Suprapubic skin (tissue), 4 donors: ENCODE measurements at regions not wholly inside any gene's neighbourhood (a gene's known extent, or its start where the extent isn't known, plus 50 kb on each side); places are given as distances from the start of the nearest gene placed in this dataset.

Source experiments
- DNase-seq, 2 donors: peaks; one replicate each; pipeline ENCODE4 v3.0.0-alpha.2; 2019; ENCODE audit warnings: low spot score in 2 of 2
- H3K27ac ChIP-seq: fragments of 200-600 bp; sonication (generic); one replicate; pipeline ENCODE4 v1.5.1; 2019
- H3K27me3 ChIP-seq: fragments of 200-600 bp; sonication (generic); one replicate; pipeline ENCODE4 v1.5.1; 2019
- H3K36me3 ChIP-seq: fragments of 200-600 bp; sonication (generic); one replicate; pipeline ENCODE4 v1.5.1; 2019
- H3K4me1 ChIP-seq: fragments of 200-600 bp; sonication (generic); one replicate; pipeline ENCODE4 v1.5.1; 2019
- H3K4me3 ChIP-seq: fragments of 200-600 bp; sonication (generic); one replicate; pipeline ENCODE4 v1.5.1; 2019; ENCODE audit warnings: mild to moderate bottlenecking
- H3K9me3 ChIP-seq: fragments of 200-600 bp; sonication (generic); one replicate; pipeline ENCODE4 v1.5.1; 2019
- EP300 ChIP-seq: sonication (generic); formaldehyde crosslinking; IDR thresholded peaks from one replicate; pipeline ENCODE4 v1.6.1; 2017; ENCODE audit warnings: antibody characterized with exemption
- POLR2A ChIP-seq, 2 donors: fragments of 450-650 bp; IDR thresholded peaks; one replicate each; pipeline ENCODE4 v1.6.1; 2017; ENCODE audit warnings: antibody characterized with exemption in 2 of 2, mild to moderate bottlenecking in 2 of 2, moderate library complexity in 2 of 2
- POLR2AphosphoS5 ChIP-seq, 3 donors: sonication (generic); formaldehyde crosslinking; IDR thresholded peaks; one replicate each; pipeline ENCODE4 v1.6.1; 2017; ENCODE audit warnings: antibody characterized with exemption in 3 of 3
- WGBS: methylation state at CpG from one replicate; pipeline ENCODE4 v1.1.5; 2018; 5-methylcytosine and 5-hydroxymethylcytosine counted together
- TF ChIP-seq, protein P1 (sequence below), 2 donors: fragments of 200-600 bp in 1 of 2; fragments of 450-650 bp in 1 of 2; sonication (generic) in 1 of 2; IDR thresholded peaks; one replicate each; pipeline ENCODE4 v1.5.1; 2016 to 2019; ENCODE audit warnings: antibody characterized with exemption in 2 of 2, mild to moderate bottlenecking in 1 of 2, moderate library complexity in 1 of 2

- TF ChIP-seq, protein P1, sequence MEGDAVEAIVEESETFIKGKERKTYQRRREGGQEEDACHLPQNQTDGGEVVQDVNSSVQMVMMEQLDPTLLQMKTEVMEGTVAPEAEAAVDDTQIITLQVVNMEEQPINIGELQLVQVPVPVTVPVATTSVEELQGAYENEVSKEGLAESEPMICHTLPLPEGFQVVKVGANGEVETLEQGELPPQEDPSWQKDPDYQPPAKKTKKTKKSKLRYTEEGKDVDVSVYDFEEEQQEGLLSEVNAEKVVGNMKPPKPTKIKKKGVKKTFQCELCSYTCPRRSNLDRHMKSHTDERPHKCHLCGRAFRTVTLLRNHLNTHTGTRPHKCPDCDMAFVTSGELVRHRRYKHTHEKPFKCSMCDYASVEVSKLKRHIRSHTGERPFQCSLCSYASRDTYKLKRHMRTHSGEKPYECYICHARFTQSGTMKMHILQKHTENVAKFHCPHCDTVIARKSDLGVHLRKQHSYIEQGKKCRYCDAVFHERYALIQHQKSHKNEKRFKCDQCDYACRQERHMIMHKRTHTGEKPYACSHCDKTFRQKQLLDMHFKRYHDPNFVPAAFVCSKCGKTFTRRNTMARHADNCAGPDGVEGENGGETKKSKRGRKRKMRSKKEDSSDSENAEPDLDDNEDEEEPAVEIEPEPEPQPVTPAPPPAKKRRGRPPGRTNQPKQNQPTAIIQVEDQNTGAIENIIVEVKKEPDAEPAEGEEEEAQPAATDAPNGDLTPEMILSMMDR (IDR thresholded peaks at IDR 0.05): no peak
- TF ChIP-seq POLR2AphosphoS5 (IDR thresholded peaks at IDR 0.05) (no peak), POLR2A (IDR thresholded peaks at IDR 0.05) (no peak), EP300 (no peak)
- Histone ChIP-seq H3K27ac (peak overlapping the region; percentile 69), H3K4me3 (no peak overlapping the region), H3K4me1 (peaks cover 5% of the 10 kb centered on the region), H3K27me3 (no peaks in the 10 kb centered on the region), H3K36me3 (no peaks in the 10 kb centered on the region), H3K9me3 (no peaks in the 10 kb centered on the region)
- 73% methylated on average over 2 of the region's 2 CpGs for WGBS
- no peak for DNase-seq
Observed at GRCh38 chr14:53875324-53875897, 81.2 kb downstream of the BMP4 start.

- DNase-seq: no peak
- Histone ChIP-seq H3K27me3 (no peaks in the 10 kb centered on the region), H3K4me3 (no peak overlapping the region), H3K9me3 (no peaks in the 10 kb centered on the region), H3K27ac (peak overlapping the region; percentile 69), H3K36me3 (no peaks in the 10 kb centered on the region), H3K4me1 (peaks cover 5% of the 10 kb centered on the region)
- TF ChIP-seq EP300 (no peak), POLR2A (IDR thresholded peaks at IDR 0.05) (no peak), POLR2AphosphoS5 (IDR thresholded peaks at IDR 0.05) (no peak)
- TF ChIP-seq, protein P1 (IDR thresholded peaks at IDR 0.05): no peak
- 61% methylated on average over 3 of the region's 3 CpGs for WGBS
Observed at GRCh38 chr14:53874704-53875103, 81.9 kb downstream of the BMP4 start.

DNA sequence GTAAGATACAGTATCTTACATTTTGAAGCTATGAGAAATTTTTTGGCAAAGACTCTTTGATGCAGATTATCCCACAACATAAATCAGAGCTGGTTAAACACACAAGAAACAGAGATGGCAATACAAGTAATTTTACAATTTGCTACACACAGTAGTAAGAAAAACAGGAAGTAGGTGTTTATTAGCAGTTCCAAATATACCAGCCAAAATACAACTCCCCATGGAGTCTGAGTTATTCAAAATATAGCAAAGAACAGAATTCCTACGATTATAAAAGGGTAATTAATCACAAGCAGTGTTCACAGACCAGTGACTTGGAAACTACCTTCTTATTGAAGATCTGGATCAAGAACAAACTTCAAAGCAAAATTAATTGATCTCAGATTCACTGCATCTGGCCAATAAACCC lies 83.9 kb downstream of the BMP4 start:
- no peak overlapping the region for H3K27ac ChIP-seq
- H3K27me3 ChIP-seq: no peaks in the 10 kb centered on the region
- no peak for DNase-seq
- no peaks in the 10 kb centered on the region for H3K36me3 ChIP-seq
- 10% methylated on average over 1 of the region's 1 CpG for WGBS
- no peaks in the 10 kb centered on the region for H3K9me3 ChIP-seq
- H3K4me3 ChIP-seq: no peak overlapping the region
- TF ChIP-seq EP300: no peak
- no peak for TF ChIP-seq POLR2AphosphoS5 (IDR thresholded peaks at IDR 0.05)
- TF ChIP-seq, protein P1 (IDR thresholded peaks at IDR 0.05): no peak
- TF ChIP-seq POLR2A (IDR thresholded peaks at IDR 0.05): no peak
- H3K4me1 ChIP-seq: peaks cover 5% of the 10 kb centered on the region

DNA sequence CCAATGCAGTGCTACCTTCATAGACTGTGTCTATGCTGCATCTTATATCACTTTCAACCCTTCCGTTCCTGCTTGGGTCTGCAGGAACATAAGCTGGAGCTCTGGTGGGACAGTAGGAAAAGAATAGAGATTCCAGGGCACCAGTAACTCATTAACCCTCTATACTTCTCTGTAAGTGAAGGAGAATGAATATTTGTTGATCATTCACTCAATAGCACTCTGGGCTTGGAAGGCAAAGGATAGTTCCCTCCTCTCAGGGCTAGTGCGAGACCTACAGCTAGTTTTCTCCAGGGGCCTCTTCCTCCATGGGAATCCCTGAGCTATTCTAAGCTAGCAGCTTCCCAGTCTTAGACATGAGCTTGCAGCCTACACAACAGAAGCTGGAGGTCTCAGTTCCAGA lies 84.7 kb downstream of the BMP4 start:
- Histone ChIP-seq H3K27me3 (no peaks in the 10 kb centered on the region), H3K27ac (no peak overlapping the region), H3K4me1 (peaks cover 5% of the 10 kb centered on the region), H3K4me3 (no peak overlapping the region), H3K36me3 (no peaks in the 10 kb centered on the region), H3K9me3 (no peaks in the 10 kb centered on the region)
- no peak for TF ChIP-seq POLR2AphosphoS5 (IDR thresholded peaks at IDR 0.05)
- no peak for TF ChIP-seq POLR2A (IDR thresholded peaks at IDR 0.05)
- no peak for DNase-seq
- 84% methylated on average over 2 of the region's 2 CpGs for WGBS

DNA sequence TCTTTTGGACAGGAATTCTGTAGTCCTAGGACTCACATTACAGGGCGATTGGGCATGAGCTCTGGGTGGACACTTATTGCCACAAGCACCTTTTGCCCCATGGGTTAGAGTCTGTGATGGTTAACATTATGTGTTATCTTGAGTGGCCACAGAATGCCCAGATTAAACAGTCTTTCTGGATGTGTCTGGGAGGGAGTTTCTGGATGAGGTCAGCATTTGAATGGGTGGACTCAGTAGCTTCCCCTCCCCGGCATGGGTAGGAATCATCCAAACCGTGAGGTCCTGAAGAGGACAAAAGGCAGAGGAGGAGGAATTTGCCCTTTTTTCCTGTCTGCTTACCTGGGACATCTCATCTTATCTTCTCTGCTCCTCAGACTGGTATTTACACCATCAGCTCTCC lies 85.6 kb downstream of the BMP4 start:
- Histone ChIP-seq H3K27me3 (no peaks in the 10 kb centered on the region), H3K9me3 (no peaks in the 10 kb centered on the region), H3K4me3 (no peak overlapping the region), H3K27ac (no peak overlapping the region), H3K4me1 (peaks cover 5% of the 10 kb centered on the region), H3K36me3 (no peaks in the 10 kb centered on the region)
- 81% methylated on average over 2 of the region's 3 CpGs for WGBS
- DNase-seq: no peak
- TF ChIP-seq POLR2AphosphoS5 (IDR thresholded peaks at IDR 0.05) (no peak), POLR2A (IDR thresholded peaks at IDR 0.05) (no peak), EP300 (no peak)
- TF ChIP-seq, protein P1 (IDR thresholded peaks at IDR 0.05): no peak

- TF ChIP-seq EP300 (no peak), POLR2A (IDR thresholded peaks at IDR 0.05) (no peak), POLR2AphosphoS5 (IDR thresholded peaks at IDR 0.05) (no peak)
- TF ChIP-seq, protein P1 (IDR thresholded peaks at IDR 0.05): no peak
- no peak overlapping the region for H3K4me3 ChIP-seq
- no peak for DNase-seq
- no peaks in the 10 kb centered on the region for H3K27me3 ChIP-seq
- no peaks in the 10 kb centered on the region for H3K4me1 ChIP-seq
- no peaks in the 10 kb centered on the region for H3K36me3 ChIP-seq
- WGBS: 59% methylated on average over 2 of the region's 2 CpGs
- H3K9me3 ChIP-seq: no peaks in the 10 kb centered on the region
- H3K27ac ChIP-seq: no peak overlapping the region
Observed at GRCh38 chr14:53865711-53866110, 90.9 kb downstream of the BMP4 start.
